Mesenchymal stem cell (in vitro differentiated cells and primary cell): ENCODE measurements at regions not wholly inside any gene's neighbourhood (a gene's known extent, or its start where the extent isn't known, plus 50 kb on each side); places are given as distances from the start of the nearest gene placed in this dataset.

Experiments used
- DNase-seq: peaks from one replicate; pipeline ENCODE4 v3.0.0-alpha.2; 2013
- H2AFZ ChIP-seq: one replicate; pipeline ENCODE4 v1.6.1; 2013; ENCODE audit warnings: low read depth, mild to moderate bottlenecking, control low read depth, inconsistent platforms, low read length, moderate library complexity
- H2AK5ac ChIP-seq: 2 replicates; pipeline ENCODE4 v1.6.1; 2013; ENCODE audit warnings: low read length, moderate library complexity, mild to moderate bottlenecking, inconsistent platforms; ENCODE audit not compliant: severe bottlenecking
- H2BK120ac ChIP-seq: one replicate; pipeline ENCODE4 v1.6.1; 2013; ENCODE audit warnings: low read depth, mild to moderate bottlenecking, inconsistent platforms, low read length, moderate library complexity
- H2BK12ac ChIP-seq, 2 experiments: one replicate each; pipeline ENCODE4 v1.6.1; 2013; ENCODE audit warnings: inconsistent platforms in 2 of 2, low read length in 2 of 2, mild to moderate bottlenecking in 2 of 2, moderate library complexity in 2 of 2, control low read depth in 1 of 2
- H2BK15ac ChIP-seq: one replicate; pipeline ENCODE4 v1.6.1; 2013; ENCODE audit warnings: mild to moderate bottlenecking, low read depth, inconsistent platforms; ENCODE audit not compliant: poor library complexity, severe bottlenecking
- H2BK5ac ChIP-seq: 2 replicates; pipeline ENCODE4 v1.6.1; 2013; ENCODE audit warnings: low read depth, mild to moderate bottlenecking, low read length, control low read depth, inconsistent platforms; ENCODE audit not compliant: poor library complexity, severe bottlenecking
- H3K14ac ChIP-seq, 2 experiments: one replicate each; pipeline ENCODE4 v1.6.1; 2013; ENCODE audit warnings: inconsistent platforms in 2 of 2, low read length in 2 of 2, control low read depth in 1 of 2, mild to moderate bottlenecking in 1 of 2, moderate library complexity in 1 of 2
- H3K18ac ChIP-seq, 2 experiments: one replicate each; pipeline ENCODE4 v1.6.1; 2013; ENCODE audit warnings: inconsistent platforms in 2 of 2, low read length in 2 of 2, control low read depth in 1 of 2, low read depth in 1 of 2, mild to moderate bottlenecking in 1 of 2
- H3K23ac ChIP-seq, 2 experiments: one replicate each; pipeline ENCODE4 v1.6.1; 2013; ENCODE audit warnings: inconsistent platforms in 2 of 2, low read length in 2 of 2, mild to moderate bottlenecking in 2 of 2, moderate library complexity in 2 of 2, control low read depth in 1 of 2
- H3K27ac ChIP-seq: 2 replicates; pipeline ENCODE4 v1.5.1; 2013; ENCODE audit warnings: mild to moderate bottlenecking, moderate library complexity, low read length, control low read depth, inconsistent platforms; ENCODE audit not compliant: poor library complexity, severe bottlenecking
- H3K27me3 ChIP-seq, 2 experiments: 2 replicates each; pipeline versions ENCODE4 v1.6.1 to v1.7.0; 2013; ENCODE audit warnings: low read length in 2 of 2, mild to moderate bottlenecking in 2 of 2, moderate library complexity in 2 of 2, control low read depth in 1 of 2, inconsistent platforms in 1 of 2; ENCODE audit not compliant: control insufficient read depth in 1 of 2, insufficient read depth in 1 of 2
- H3K36me3 ChIP-seq, 2 experiments: 2 replicates each; pipeline versions ENCODE4 v1.6.1 to v1.7.0; 2013; ENCODE audit warnings: low read length in 2 of 2, control low read depth in 1 of 2, inconsistent platforms in 1 of 2, low read depth in 1 of 2, mild to moderate bottlenecking in 1 of 2; ENCODE audit not compliant: insufficient read depth in 2 of 2, control insufficient read depth in 1 of 2
- H3K4ac ChIP-seq, 2 experiments: one replicate each; pipeline ENCODE4 v1.6.1; 2013; ENCODE audit warnings: inconsistent platforms in 2 of 2, low read length in 2 of 2, mild to moderate bottlenecking in 2 of 2, moderate library complexity in 2 of 2, control low read depth in 1 of 2, low read depth in 1 of 2
- H3K4me1 ChIP-seq: 2 replicates; pipeline ENCODE4 v1.6.1; 2013; ENCODE audit warnings: low read depth, low read length, control low read depth; ENCODE audit not compliant: control insufficient read depth, insufficient read depth
- H3K4me2 ChIP-seq: 2 replicates; pipeline ENCODE4 v1.6.1; 2013; ENCODE audit warnings: low read length, mild to moderate bottlenecking, inconsistent platforms; ENCODE audit not compliant: poor library complexity, severe bottlenecking
- H3K4me3 ChIP-seq, 2 experiments: 2 replicates each; pipeline versions ENCODE4 v1.5.1 to v1.7.0; 2013; ENCODE audit warnings: low read length in 2 of 2, mild to moderate bottlenecking in 2 of 2, control low read depth in 1 of 2, low read depth in 1 of 2; ENCODE audit not compliant: insufficient read depth in 1 of 2
- H3K79me1 ChIP-seq: replicated peaks from 2 replicates; pipeline ENCODE4 v1.6.1; 2013; ENCODE audit warnings: mild to moderate bottlenecking, control low read depth, low read length, inconsistent platforms; ENCODE audit not compliant: poor library complexity, severe bottlenecking
- H3K9ac ChIP-seq: 2 replicates; pipeline ENCODE4 v1.7.0; 2013; ENCODE audit warnings: mild to moderate bottlenecking, low read length, moderate library complexity
- H3K9me3 ChIP-seq: 2 replicates; pipeline ENCODE4 v1.7.0; 2013; ENCODE audit warnings: mild to moderate bottlenecking, low read length; ENCODE audit not compliant: control insufficient read depth
- H4K8ac ChIP-seq: one replicate; pipeline ENCODE4 v1.6.1; 2013; ENCODE audit warnings: inconsistent platforms, mild to moderate bottlenecking, low read length, moderate library complexity
- H4K91ac ChIP-seq: one replicate; pipeline ENCODE4 v1.6.1; 2013; ENCODE audit warnings: mild to moderate bottlenecking, low read length, inconsistent platforms
- WGBS: methylation state at CpG from one replicate; pipeline ENCODE4 v1.1.7; 2013; ENCODE audit warnings: mixed read lengths; 5-methylcytosine and 5-hydroxymethylcytosine counted together

DNA sequence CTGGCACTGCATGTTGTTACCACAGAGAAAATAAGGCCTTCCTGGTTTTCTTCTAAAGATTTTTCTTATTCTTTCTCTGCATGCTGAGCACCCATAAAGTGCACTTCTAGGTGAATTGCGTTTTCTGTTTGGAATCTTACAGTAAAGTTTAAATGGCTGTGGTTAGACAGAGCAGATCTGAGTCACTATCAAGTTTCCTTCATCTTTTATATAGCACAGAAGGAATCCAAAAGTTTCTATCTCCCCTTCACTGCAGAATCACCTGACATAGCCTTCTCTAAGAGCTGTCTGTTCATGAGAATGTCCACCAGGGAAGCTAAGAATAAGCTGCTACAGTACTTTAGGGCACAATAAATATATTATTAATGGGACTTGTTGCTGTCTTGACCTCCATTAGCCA lies 455.5 kb upstream of the FAM241A start:
- H4K8ac ChIP-seq = no peak overlapping the region
- H3K9me3 ChIP-seq = no peaks in the 10 kb centered on the region
- H2BK5ac ChIP-seq = no peak overlapping the region
- H2BK12ac ChIP-seq = no peak overlapping the region
- H2AK5ac ChIP-seq = no peak overlapping the region
- no peaks in the 10 kb centered on the region for H3K79me1 ChIP-seq
- no peaks in the 10 kb centered on the region for H3K27me3 ChIP-seq
- H3K14ac ChIP-seq = no peak overlapping the region
- H3K27ac ChIP-seq = no peak overlapping the region
- no peaks in the 10 kb centered on the region for H3K4me1 ChIP-seq
- H3K23ac ChIP-seq = no peak overlapping the region
- H3K4me3 ChIP-seq = no peak overlapping the region
- H3K4ac ChIP-seq = no peak overlapping the region
- no peak overlapping the region for H3K9ac ChIP-seq
- H3K18ac ChIP-seq = no peak overlapping the region
- no peak overlapping the region for H2BK15ac ChIP-seq
- WGBS = no CpG with 5 or more reads among the region's 1 CpG
- H3K4me2 ChIP-seq = no peak overlapping the region
- H3K36me3 ChIP-seq = no peaks in the 10 kb centered on the region
- no peak overlapping the region for H2AFZ ChIP-seq
- H4K91ac ChIP-seq = no peak overlapping the region
- DNase-seq = peak; percentile 60
- no peak overlapping the region for H2BK120ac ChIP-seq

DNA sequence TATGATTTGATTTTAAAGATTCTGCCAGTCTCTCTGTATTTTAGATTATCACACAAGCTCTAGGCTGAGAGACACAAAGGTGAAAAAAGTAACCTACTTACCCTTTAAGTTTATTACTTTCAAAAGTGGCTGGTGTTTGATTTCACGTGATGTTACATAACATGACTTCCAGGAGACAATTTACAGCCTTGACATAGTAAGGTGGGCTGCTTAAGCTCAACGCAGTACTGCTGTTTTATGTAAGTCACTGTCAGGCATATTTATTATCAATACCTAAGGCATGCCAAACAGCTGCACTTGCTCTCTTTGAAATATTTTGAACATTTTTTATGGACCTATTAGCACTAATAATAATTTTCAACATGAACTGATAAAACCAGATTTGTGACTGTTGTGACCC lies 451.5 kb upstream of the FAM241A start:
- Histone ChIP-seq H2AK5ac (no peak overlapping the region), H3K4ac (no peak overlapping the region), H3K36me3 (no peaks in the 10 kb centered on the region), H3K79me1 (no peaks in the 10 kb centered on the region), H2BK12ac (no peak overlapping the region), H3K4me1 (no peaks in the 10 kb centered on the region), H3K18ac (no peak overlapping the region), H4K91ac (no peak overlapping the region), H4K8ac (no peak overlapping the region), H3K4me3 (no peak overlapping the region), H3K14ac (no peak overlapping the region), H3K9me3 (no peaks in the 10 kb centered on the region), H3K27me3 (no peaks in the 10 kb centered on the region), H2BK15ac (no peak overlapping the region), H3K9ac (no peak overlapping the region), H3K23ac (no peak overlapping the region), H3K27ac (no peak overlapping the region), H2BK120ac (no peak overlapping the region), H3K4me2 (no peak overlapping the region), H2AFZ (no peak overlapping the region), H2BK5ac (no peak overlapping the region)
- WGBS = no CpG with 5 or more reads among the region's 2 CpGs
- no peak for DNase-seq

GRCh38 chr4:111695677-111696076 lies 449.6 kb upstream of the FAM241A start:
- Histone ChIP-seq H4K8ac (no peak overlapping the region), H3K18ac (no peak overlapping the region), H2BK120ac (no peak overlapping the region), H3K4me1 (no peaks in the 10 kb centered on the region), H3K27me3 (no peaks in the 10 kb centered on the region), H3K4me3 (no peak overlapping the region), H3K9ac (no peak overlapping the region), H3K9me3 (no peaks in the 10 kb centered on the region), H4K91ac (no peak overlapping the region), H3K36me3 (no peaks in the 10 kb centered on the region), H3K23ac (no peak overlapping the region), H2AFZ (no peak overlapping the region), H3K4me2 (no peak overlapping the region), H3K14ac (no peak overlapping the region), H2BK5ac (no peak overlapping the region), H3K79me1 (no peaks in the 10 kb centered on the region), H3K27ac (no peak overlapping the region), H2AK5ac (no peak overlapping the region), H2BK15ac (no peak overlapping the region), H2BK12ac (no peak overlapping the region), H3K4ac (no peak overlapping the region)
- DNase-seq = no peak
- WGBS = 100% methylated on average over 1 of the region's 2 CpGs

DNA sequence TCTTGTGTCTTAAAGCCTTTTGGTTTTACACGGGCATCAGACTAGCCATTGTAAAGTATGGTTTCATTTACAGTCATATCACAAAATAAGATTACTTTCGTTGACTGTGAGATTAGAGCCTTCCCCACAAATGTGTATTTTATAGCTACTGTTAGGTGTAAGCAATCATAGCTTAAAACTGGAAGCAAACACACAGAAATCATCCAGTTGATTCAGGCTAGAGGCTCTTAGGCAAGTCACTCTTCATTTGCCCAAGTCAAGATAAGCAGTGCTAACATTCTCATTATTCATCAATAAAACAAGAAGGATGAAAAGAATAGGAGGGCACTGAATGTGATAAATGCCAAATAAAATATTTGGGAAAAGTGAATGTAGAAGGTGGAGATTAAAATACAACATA lies 448.7 kb upstream of the FAM241A start:
- H3K23ac ChIP-seq = no peak overlapping the region
- no peak overlapping the region for H2BK120ac ChIP-seq
- H4K8ac ChIP-seq = no peak overlapping the region
- H4K91ac ChIP-seq = no peak overlapping the region
- no peak overlapping the region for H3K9ac ChIP-seq
- no peak overlapping the region for H3K14ac ChIP-seq
- no peaks in the 10 kb centered on the region for H3K36me3 ChIP-seq
- H2BK12ac ChIP-seq = no peak overlapping the region
- H2BK5ac ChIP-seq = no peak overlapping the region
- no peak overlapping the region for H3K27ac ChIP-seq
- no peak overlapping the region for H3K4me2 ChIP-seq
- no peaks in the 10 kb centered on the region for H3K4me1 ChIP-seq
- no peaks in the 10 kb centered on the region for H3K79me1 ChIP-seq
- 100% methylated on average over 1 of the region's 2 CpGs for WGBS
- H2AK5ac ChIP-seq = no peak overlapping the region
- no peaks in the 10 kb centered on the region for H3K27me3 ChIP-seq
- no peak overlapping the region for H2AFZ ChIP-seq
- H3K18ac ChIP-seq = no peak overlapping the region
- no peak overlapping the region for H3K4me3 ChIP-seq
- no peak overlapping the region for H3K4ac ChIP-seq
- no peaks in the 10 kb centered on the region for H3K9me3 ChIP-seq
- no peak overlapping the region for H2BK15ac ChIP-seq
- no peak for DNase-seq
